DND-41 (cell line): ENCODE measurements at regions not wholly inside any gene's neighbourhood (a gene's known extent, or its start where the extent isn't known, plus 50 kb on each side); places are given as distances from the start of the nearest gene placed in this dataset.

Source experiments
- ATAC-seq: fragments of 200-7000 bp; cut with Tn5 transposase; 3 replicates; pipeline ENCODE4 v1.9.1; 2021; ENCODE audit warnings: low read depth; ENCODE audit not compliant: insufficient read depth
- DNase-seq: peaks from one replicate; pipeline ENCODE4 v3.0.0-alpha.2; 2020
- H2AFZ ChIP-seq: 2 replicates; pipeline ENCODE4 v1.6.0; 2012; ENCODE audit warnings: low read depth, low read length
- H3K27ac ChIP-seq: 2 replicates; pipeline ENCODE4 v1.5.1; 2012; ENCODE audit warnings: low read length, inconsistent platforms
- H3K27me3 ChIP-seq: fragments of 200-600 bp; sonication (generic); 2 replicates; pipeline ENCODE4 v1.6.0; 2012; ENCODE audit warnings: low read length, mild to moderate bottlenecking, inconsistent platforms; ENCODE audit not compliant: insufficient read depth, poor library complexity
- H3K36me3 ChIP-seq: 2 replicates; pipeline ENCODE4 v1.5.1; 2012; ENCODE audit warnings: low read length, inconsistent platforms; ENCODE audit not compliant: insufficient read depth
- H3K4me1 ChIP-seq: 2 replicates; pipeline ENCODE4 v1.5.1; 2012; ENCODE audit warnings: mild to moderate bottlenecking, low read length; ENCODE audit not compliant: insufficient read depth
- H3K4me2 ChIP-seq: 2 replicates; pipeline ENCODE4 v1.6.0; 2012; ENCODE audit warnings: mild to moderate bottlenecking, moderate library complexity, low read length, inconsistent platforms; ENCODE audit not compliant: insufficient read depth
- H3K4me3 ChIP-seq, 2 experiments: fragments of 200-600 bp in 1 of 2; shearing (Covaris generic) in 1 of 2; 2 replicates each; pipeline ENCODE4 v1.5.1; 2012 to 2016; ENCODE audit warnings: inconsistent platforms in 2 of 2, low read length in 2 of 2, mild to moderate bottlenecking in 2 of 2, low read depth in 1 of 2, moderate library complexity in 1 of 2
- H3K79me2 ChIP-seq: 2 replicates; pipeline ENCODE4 v1.6.0; 2012; ENCODE audit warnings: low read length, inconsistent platforms; ENCODE audit not compliant: insufficient read depth
- H3K9ac ChIP-seq: 2 replicates; pipeline ENCODE4 v1.6.0; 2012; ENCODE audit warnings: low read depth, mild to moderate bottlenecking, inconsistent platforms, low read length, moderate library complexity
- H3K9me3 ChIP-seq: 2 replicates; pipeline ENCODE4 v1.5.1; 2012; ENCODE audit warnings: low read length, moderate library complexity, mild to moderate bottlenecking, inconsistent platforms; ENCODE audit not compliant: insufficient read depth, severe bottlenecking
- H4K20me1 ChIP-seq: 2 replicates; pipeline ENCODE4 v1.6.0; 2012; ENCODE audit warnings: low read length; ENCODE audit not compliant: insufficient read depth
- EZH2 ChIP-seq: IDR thresholded peaks from 3 replicates; pipeline ENCODE4 v1.6.1; 2012; ENCODE audit warnings: borderline replicate concordance, low read depth, mild to moderate bottlenecking, moderate library complexity, low read length, inconsistent platforms; ENCODE audit not compliant: severe bottlenecking
- TF ChIP-seq, protein P1 (sequence below): IDR thresholded peaks from 2 replicates; pipeline ENCODE4 v1.5.1; 2012; ENCODE audit warnings: borderline replicate concordance, low read length, moderate library complexity, mild to moderate bottlenecking; ENCODE audit not compliant: poor library complexity, severe bottlenecking; ENCODE audit errors: extremely low read depth

DNA sequence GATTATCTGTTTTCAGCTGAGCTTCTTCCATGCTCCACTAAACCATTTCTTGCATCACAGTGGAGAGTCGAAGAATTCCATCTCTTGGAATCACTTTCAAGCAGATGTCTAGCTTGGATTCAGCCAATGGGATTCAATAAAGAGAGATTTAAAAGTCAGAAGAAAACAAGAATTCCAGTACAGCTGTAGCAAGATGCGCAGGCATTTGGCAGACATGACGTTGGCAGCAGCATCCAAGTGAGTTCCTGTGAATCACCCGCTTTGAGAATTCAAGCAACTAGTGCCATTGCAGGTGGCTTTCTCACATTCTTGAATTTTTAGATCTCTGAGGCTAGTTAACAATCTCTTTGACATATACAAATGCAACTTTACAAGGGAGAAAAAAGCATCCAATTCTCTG lies 467.0 kb downstream of the CDH10 start:
- Histone ChIP-seq H3K27ac (no peak overlapping the region), H3K4me3 (no peak overlapping the region), H3K9me3 (no peaks in the 10 kb centered on the region), H3K4me1 (no peaks in the 10 kb centered on the region), H3K79me2 (no peaks in the 10 kb centered on the region), H2AFZ (no peak overlapping the region), H3K9ac (no peak overlapping the region), H3K4me2 (no peak overlapping the region), H4K20me1 (no peaks in the 10 kb centered on the region), H3K27me3 (no peaks in the 10 kb centered on the region), H3K36me3 (no peaks in the 10 kb centered on the region)
- DNase-seq (no peak), ATAC-seq (no peak)
- TF ChIP-seq, protein P1, sequence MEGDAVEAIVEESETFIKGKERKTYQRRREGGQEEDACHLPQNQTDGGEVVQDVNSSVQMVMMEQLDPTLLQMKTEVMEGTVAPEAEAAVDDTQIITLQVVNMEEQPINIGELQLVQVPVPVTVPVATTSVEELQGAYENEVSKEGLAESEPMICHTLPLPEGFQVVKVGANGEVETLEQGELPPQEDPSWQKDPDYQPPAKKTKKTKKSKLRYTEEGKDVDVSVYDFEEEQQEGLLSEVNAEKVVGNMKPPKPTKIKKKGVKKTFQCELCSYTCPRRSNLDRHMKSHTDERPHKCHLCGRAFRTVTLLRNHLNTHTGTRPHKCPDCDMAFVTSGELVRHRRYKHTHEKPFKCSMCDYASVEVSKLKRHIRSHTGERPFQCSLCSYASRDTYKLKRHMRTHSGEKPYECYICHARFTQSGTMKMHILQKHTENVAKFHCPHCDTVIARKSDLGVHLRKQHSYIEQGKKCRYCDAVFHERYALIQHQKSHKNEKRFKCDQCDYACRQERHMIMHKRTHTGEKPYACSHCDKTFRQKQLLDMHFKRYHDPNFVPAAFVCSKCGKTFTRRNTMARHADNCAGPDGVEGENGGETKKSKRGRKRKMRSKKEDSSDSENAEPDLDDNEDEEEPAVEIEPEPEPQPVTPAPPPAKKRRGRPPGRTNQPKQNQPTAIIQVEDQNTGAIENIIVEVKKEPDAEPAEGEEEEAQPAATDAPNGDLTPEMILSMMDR: no peak
- TF ChIP-seq EZH2: no peak

- Histone ChIP-seq H3K27me3 (no peaks in the 10 kb centered on the region), H3K27ac (no peak overlapping the region), H3K79me2 (no peaks in the 10 kb centered on the region), H3K4me2 (no peak overlapping the region), H3K36me3 (no peaks in the 10 kb centered on the region), H3K9ac (no peak overlapping the region), H3K4me3 (no peak overlapping the region), H3K9me3 (no peaks in the 10 kb centered on the region), H4K20me1 (no peaks in the 10 kb centered on the region), H2AFZ (no peak overlapping the region), H3K4me1 (no peaks in the 10 kb centered on the region)
- no peak for DNase-seq
- TF ChIP-seq, protein P1: no peak
- TF ChIP-seq EZH2: no peak
- ATAC-seq: no peak
Observed at GRCh38 chr5:24183981-24184380, 460.8 kb downstream of the CDH10 start.

DNA sequence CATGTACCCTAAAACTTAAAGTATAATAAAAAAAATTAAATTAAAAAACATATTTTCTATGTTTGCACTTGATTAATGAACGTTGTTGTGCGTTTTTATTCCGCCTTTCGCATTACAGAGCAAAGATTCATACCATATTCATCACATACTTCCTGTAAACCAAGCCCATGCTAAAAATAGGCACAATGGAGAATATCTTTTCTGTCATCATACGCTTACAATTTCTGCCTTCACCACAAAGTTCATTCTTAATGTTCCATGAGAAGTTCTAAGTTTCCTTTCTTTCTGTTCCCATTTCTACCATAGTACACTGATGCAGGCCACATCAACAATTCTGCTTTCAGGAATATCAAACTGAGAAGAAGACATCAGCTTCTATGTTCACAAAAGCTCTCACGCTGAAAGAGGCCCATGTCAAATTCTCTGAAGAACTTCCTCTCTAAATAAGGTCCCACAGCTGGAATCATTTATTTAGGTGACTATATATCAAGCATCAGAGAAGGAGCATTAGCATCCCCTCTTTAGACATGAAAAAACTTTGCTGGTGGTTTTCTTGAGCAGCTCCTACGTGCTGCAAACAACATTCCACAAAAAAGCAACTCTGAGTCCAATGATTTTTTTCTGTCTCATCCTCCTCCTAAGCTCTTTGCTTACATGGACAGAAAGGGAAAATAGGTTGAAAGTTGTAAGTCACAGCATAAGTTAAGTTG lies 456.4 kb downstream of the CDH10 start:
- Histone ChIP-seq H3K79me2 (no peaks in the 10 kb centered on the region), H3K9ac (no peak overlapping the region), H3K4me2 (no peak overlapping the region), H3K27me3 (no peaks in the 10 kb centered on the region), H3K9me3 (no peaks in the 10 kb centered on the region), H4K20me1 (no peaks in the 10 kb centered on the region), H3K27ac (no peak overlapping the region), H3K4me1 (no peaks in the 10 kb centered on the region), H3K4me3 (no peak overlapping the region), H2AFZ (no peak overlapping the region), H3K36me3 (no peaks in the 10 kb centered on the region)
- ATAC-seq: no peak
- TF ChIP-seq, protein P1: no peak
- TF ChIP-seq EZH2: no peak
- DNase-seq: no peak
